K562 (cell line): ENCODE measurements at regions not wholly inside any gene's neighbourhood (a gene's known extent, or its start where the extent isn't known, plus 50 kb on each side); places are given as distances from the start of the nearest gene placed in this dataset.

ENCODE experiments used
- ATAC-seq: fragments of 200-7000 bp; cut with Tn5 transposase; 3 replicates; pipeline ENCODE4 v1.9.1; 2020; ENCODE audit warnings: moderate library complexity
- BruUV-seq: library from RNA; stranded (reverse); fragments of 400-500 nt; replicated peaks from 2 replicates; lab custom pipeline; 2021; lab: Mats Ljungman, UMichigan
- CTCF ChIA-PET: fragments of 300-600 bp; formaldehyde crosslinking; extraction: SDS; loops from one replicate; lab custom pipeline; 2021; ENCODE audit warnings: low intra/inter-chr PET ratio; lab: Yijun Ruan, JAX
- POLR2A ChIA-PET: fragments of 300-600, 350-650 bp; sonication (Branson Sonifier 250); formaldehyde crosslinking; extraction: SDS; loops from one replicate; lab custom pipeline; 2021; ENCODE audit warnings: antibody characterized with exemption, inconsistent platforms; lab: Yijun Ruan, JAX
- DNase-seq, 4 experiments: peaks; one replicate each; pipeline versions ENCODE4 v3.0.0 to v3.0.0-alpha.2; 2011 to 2018; ENCODE audit warnings: low spot score in 3 of 4, mixed read lengths in 3 of 4; ENCODE audit errors: extremely low read depth in 1 of 4
- FAIRE-seq: peaks from 2 replicates; lab custom pipeline; 2011; peaks lifted over from hg19 to GRCh38; lab: Jason Lieb, UNC
- H2AFZ ChIP-seq: 2 replicates; pipeline ENCODE4 v1.6.0; 2011; ENCODE audit warnings: low read depth, low read length, control low read depth, inconsistent platforms
- H3K27ac ChIP-seq: fragments of 200-600 bp; 3 replicates; pipeline ENCODE4 v1.8.0; 2011; ENCODE audit warnings: low read depth, mild to moderate bottlenecking, control low read depth, inconsistent platforms, low read length, moderate library complexity, mixed read lengths; ENCODE audit errors: extremely low read depth
- H3K27me3 ChIP-seq, 2 experiments: fragments of 300-600 bp in 1 of 2; 2 replicates in 1 of 2; 3 replicates in 1 of 2; pipeline versions ENCODE4 v1.6.0 to v1.8.0; 2011; ENCODE audit warnings: inconsistent platforms in 2 of 2, low read length in 2 of 2, mild to moderate bottlenecking in 1 of 2, mixed read lengths in 1 of 2, moderate library complexity in 1 of 2; ENCODE audit not compliant: control insufficient read depth in 2 of 2, insufficient read depth in 2 of 2
- H3K36me3 ChIP-seq: fragments of 300-600 bp; 3 replicates; pipeline ENCODE4 v1.8.0; 2011; ENCODE audit warnings: mild to moderate bottlenecking, low read length, inconsistent platforms; ENCODE audit not compliant: control insufficient read depth, insufficient read depth
- H3K4me1 ChIP-seq, 2 experiments: fragments of 200-600 bp in 1 of 2; replicated peaks in 1 of 2; 2 replicates in 1 of 2; 3 replicates in 1 of 2; pipeline versions ENCODE4 v1.5.1 to v1.8.0; 2011; ENCODE audit warnings: inconsistent platforms in 2 of 2, low read length in 2 of 2, mild to moderate bottlenecking in 1 of 2, mixed read lengths in 1 of 2, moderate library complexity in 1 of 2; ENCODE audit not compliant: control insufficient read depth in 2 of 2, insufficient read depth in 2 of 2
- H3K4me2 ChIP-seq: 2 replicates; pipeline ENCODE4 v1.6.1; 2011; ENCODE audit warnings: low read length, control low read depth, inconsistent platforms, mixed read lengths; ENCODE audit not compliant: insufficient read depth
- H3K4me3 ChIP-seq: fragments of 200-600 bp; sonication (generic), shearing (Covaris generic); 2 replicates; pipeline ENCODE4 v1.5.1; 2016; ENCODE audit warnings: control low read depth, inconsistent platforms
- H3K79me2 ChIP-seq: fragments of 200-600 bp; 3 replicates; pipeline ENCODE4 v1.8.0; 2011; ENCODE audit warnings: low read length, inconsistent platforms; ENCODE audit not compliant: control insufficient read depth, insufficient read depth
- H3K9ac ChIP-seq, 2 experiments: 2 replicates each; pipeline versions ENCODE4 v1.6.0 to v1.6.1; 2011; ENCODE audit warnings: low read depth in 2 of 2, low read length in 2 of 2, control low read depth in 1 of 2, inconsistent platforms in 1 of 2, mild to moderate bottlenecking in 1 of 2, mixed read lengths in 1 of 2; ENCODE audit not compliant: insufficient read depth in 1 of 2
- H3K9me1 ChIP-seq: one replicate; pipeline ENCODE4 v1.6.0; 2011; ENCODE audit warnings: inconsistent platforms, mild to moderate bottlenecking, low read length, moderate library complexity; ENCODE audit not compliant: control insufficient read depth, insufficient read depth
- H3K9me3 ChIP-seq: replicated peaks from 2 replicates; pipeline ENCODE4 v1.5.1; 2011; ENCODE audit warnings: low read depth, low read length, inconsistent platforms; ENCODE audit not compliant: control insufficient read depth, insufficient read depth
- H4K20me1 ChIP-seq: replicated peaks from 2 replicates; pipeline ENCODE4 v1.6.1; 2011; ENCODE audit warnings: low read length, inconsistent platforms, mixed read lengths; ENCODE audit not compliant: control insufficient read depth, insufficient read depth
- CTCF ChIP-seq, 3 experiments: IDR thresholded peaks in 2 of 3; conservative IDR thresholded peaks in 1 of 3; 2 replicates each; pipeline ENCODE4 v1.5.1; 2011 to 2012; ENCODE audit warnings: low read length in 3 of 3, mild to moderate bottlenecking in 3 of 3, control low read depth in 2 of 3, improper control_type of control experiment in 1 of 3, inconsistent platforms in 1 of 3, low read depth in 1 of 3, mixed read lengths in 1 of 3, moderate library complexity in 1 of 3; ENCODE audit not compliant: insufficient read depth in 2 of 3
- NCOA6 ChIP-seq: fragments of 450-650 bp; IDR thresholded peaks from 2 replicates; pipeline ENCODE4 v1.6.1; 2017; ENCODE audit warnings: mild to moderate bottlenecking
- NUFIP1 ChIP-seq: fragments of 450-650 bp; IDR thresholded peaks from 2 replicates; pipeline ENCODE4 v1.6.1; 2018; ENCODE audit not compliant: partially characterized antibody
- SNAPC5 ChIP-seq: fragments of 250-450 bp; sonication (Bioruptor Pico); IDR thresholded peaks from 2 replicates; pipeline ENCODE4 v1.8.0; 2021; ENCODE audit warnings: moderate library complexity, mild to moderate bottlenecking, inconsistent platforms
- ZNF395 ChIP-seq: fragments of 200-800 bp; sonication (Bioruptor generic); IDR thresholded peaks from 2 replicates; pipeline ENCODE4 v1.6.1; 2017; ENCODE audit warnings: missing genetic modification characterization, missing compliant biosample characterization
- WGBS: fragments of 100-300 bp; shearing (Covaris generic); methylation state at CpG from one replicate; pipeline ENCODE4 v1.1.6; 2016; ENCODE audit warnings: low coverage, mixed read lengths; ENCODE audit not compliant: insufficient coverage; ENCODE audit errors: missing lambda C conversion rate; 5-methylcytosine and 5-hydroxymethylcytosine counted together
- in situ Hi-C: fragments of 300-500 bp; cut with MboI; formaldehyde crosslinking; loops from 4 replicates; pipeline ENCODE4 v1.15.0; 2018; ENCODE audit warnings: inconsistent platforms, mixed read lengths
- intact Hi-C: fragments of 100-400 bp; cut with micrococcal nuclease; formaldehyde crosslinking; loops from 2 replicates; pipeline ENCODE4 v1.14.2; 2022

- ChIA-PET CTCF (no interaction called here), POLR2A (interaction anchor here (0.6 kb wide), 1 partner anchor 135 kb away, joined by 3 read pairs; no protein-coding TSS in a partner anchor)
- FAIRE-seq (no peak), ATAC-seq (no peak), DNase-seq (no peak)
- Histone ChIP-seq H2AFZ (no peak overlapping the region), H4K20me1 (no peaks in the 10 kb centered on the region), H3K4me3 (no peak overlapping the region), H3K9me1 (no peaks in the 10 kb centered on the region), H3K4me2 (no peak overlapping the region), H3K9me3 (no peaks in the 10 kb centered on the region), H3K4me1 (peaks cover 0 to 6% of the 10 kb centered on the region in 2 experiments; a peak in 2 of 5 replicates), H3K79me2 (no peaks in the 10 kb centered on the region), H3K27ac (no peak overlapping the region), H3K27me3 (peaks cover 17 to 41% of the 10 kb centered on the region in 2 experiments), H3K9ac (no peak overlapping the region), H3K36me3 (no peaks in the 10 kb centered on the region)
- intact Hi-C loops (no loop called here), in situ Hi-C loops (no loop called here)
- BruUV-seq = no TSS peak
- TF ChIP-seq SNAPC5 (CRISPR knock-in tag) (no peak), NUFIP1 (no peak), ZNF395 (CRISPR knock-in tag) (no peak), NCOA6 (no peak), CTCF (IDR thresholded peaks at IDR 0.05 in 2 of 3, conservative IDR thresholded peaks at IDR 0.05 in 1 of 3; ENCODE audit: insufficient read depth in 2 of 3, low read depth in 1 of 3, low read length in 3 of 3) (0 out of 6 replicates have a peak, but pooled peaks of 1 of the 3 experiments have one; percentile 13)
- whole genome bisulfite sequencing = 8% methylated on average over 29 of the region's 93 CpGs
Observed at GRCh38 chr12:111033281-111034082, 113.1 kb upstream of the MYL2 start.
